ENCODE measurements at regions not wholly inside any gene's neighbourhood (a gene's known extent, or its start where the extent isn't known, plus 50 kb on each side); places are given as distances from the start of the nearest gene placed in this dataset.

GRCh38 chr5:4704951-4705350 is 435.2 kb upstream of the ADAMTS16 start:
- no peak for TF ChIP-seq EP300 (IDR thresholded peaks at IDR 0.05)
- TF ChIP-seq CTCF (IDR thresholded peaks at IDR 0.05): no peak
